ENCODE measurements at regions not wholly inside any gene's neighbourhood (a gene's known extent, or its start where the extent isn't known, plus 50 kb on each side); places are given as distances from the start of the nearest gene placed in this dataset.

- no peak overlapping the region for H3K27ac Mint-ChIP-seq
- H3K4me3 Mint-ChIP-seq, result no peak overlapping the region
- H3K4me1 Mint-ChIP-seq (ENCODE audit: low read depth), result peaks cover 19% of the 10 kb centered on the region
- no peak for TF ChIP-seq CTCF (IDR thresholded peaks at IDR 0.05)
- H3K27me3 Mint-ChIP-seq (ENCODE audit: insufficient read depth), result peaks cover 4% of the 10 kb centered on the region
- no peaks in the 10 kb centered on the region for H3K9me3 Mint-ChIP-seq
- DNase-seq, result no peak
- H3K36me3 Mint-ChIP-seq (ENCODE audit: low read depth), result no peaks in the 10 kb centered on the region
Measured at GRCh38 chr7:136034132-136034531, 57.0 kb upstream of the MTPN start.

- H3K36me3 Mint-ChIP-seq (ENCODE audit: low read depth), result no peaks in the 10 kb centered on the region
- TF ChIP-seq CTCF (IDR thresholded peaks at IDR 0.05), result no peak
- no peak overlapping the region for H3K4me3 Mint-ChIP-seq
- H3K27ac Mint-ChIP-seq, result no peak overlapping the region
- H3K4me1 Mint-ChIP-seq (ENCODE audit: low read depth), result peaks cover 19% of the 10 kb centered on the region
- peaks cover 4% of the 10 kb centered on the region for H3K27me3 Mint-ChIP-seq (ENCODE audit: insufficient read depth)
- DNase-seq, result no peak
- H3K9me3 Mint-ChIP-seq, result no peaks in the 10 kb centered on the region
Measured at GRCh38 chr7:136033413-136034031, 56.4 kb upstream of the MTPN start.

GRCh38 chr7:136030867-136031318 is 53.7 kb upstream of the MTPN start:
- Mint-ChIP-seq H3K4me1 (ENCODE audit: low read depth) (peaks cover 2% of the 10 kb centered on the region; the same call in 1 of the 2 replicates), H3K4me3 (no peak overlapping the region), H3K36me3 (ENCODE audit: low read depth) (no peaks in the 10 kb centered on the region), H3K27ac (no peak overlapping the region), H3K9me3 (no peaks in the 10 kb centered on the region), H3K27me3 (ENCODE audit: insufficient read depth) (peaks cover 11% of the 10 kb centered on the region)
- no peak for DNase-seq
- no peak for TF ChIP-seq CTCF (IDR thresholded peaks at IDR 0.05)

GRCh38 chr7:136030330-136030729 is 53.2 kb upstream of the MTPN start:
- TF ChIP-seq CTCF (IDR thresholded peaks at IDR 0.05), result no peak
- Mint-ChIP-seq H3K4me3 (no peak overlapping the region), H3K27ac (no peak overlapping the region), H3K36me3 (ENCODE audit: low read depth) (no peaks in the 10 kb centered on the region), H3K27me3 (ENCODE audit: insufficient read depth) (peaks cover 10% of the 10 kb centered on the region), H3K9me3 (no peaks in the 10 kb centered on the region), H3K4me1 (ENCODE audit: low read depth) (no peaks in the 10 kb centered on the region)
- DNase-seq, result no peak

- no peak for DNase-seq
- Mint-ChIP-seq H3K27me3 (ENCODE audit: insufficient read depth) (peaks cover 10% of the 10 kb centered on the region), H3K9me3 (no peaks in the 10 kb centered on the region), H3K4me1 (ENCODE audit: low read depth) (no peaks in the 10 kb centered on the region), H3K36me3 (ENCODE audit: low read depth) (no peaks in the 10 kb centered on the region), H3K27ac (no peak overlapping the region), H3K4me3 (no peak overlapping the region)
- TF ChIP-seq CTCF (IDR thresholded peaks at IDR 0.05), result no peak
Measured at GRCh38 chr7:136027160-136027559, 50.0 kb upstream of the MTPN start.
